Uterus (tissue), 2 donors: ENCODE measurements at regions not wholly inside any gene's neighbourhood (a gene's known extent, or its start where the extent isn't known, plus 50 kb on each side); places are given as distances from the start of the nearest gene placed in this dataset.

ENCODE experiments used
- POLR2A ChIP-seq, 2 donors: fragments of 450-650 bp; IDR thresholded peaks; one replicate each; pipeline ENCODE4 v1.6.1; 2016; ENCODE audit warnings: antibody characterized with exemption in 2 of 2, mild to moderate bottlenecking in 1 of 2, moderate library complexity in 1 of 2
- TF ChIP-seq, protein P1 (sequence below), 4 experiments: fragments of 200-600 bp in 2 of 4; fragments of 450-650 bp in 2 of 4; sonication (generic) in 2 of 4; IDR thresholded peaks; one replicate each; pipeline ENCODE4 v1.5.1; 2016 to 2019; ENCODE audit warnings: antibody characterized with exemption in 4 of 4, mild to moderate bottlenecking in 2 of 4, moderate library complexity in 1 of 4

DNA sequence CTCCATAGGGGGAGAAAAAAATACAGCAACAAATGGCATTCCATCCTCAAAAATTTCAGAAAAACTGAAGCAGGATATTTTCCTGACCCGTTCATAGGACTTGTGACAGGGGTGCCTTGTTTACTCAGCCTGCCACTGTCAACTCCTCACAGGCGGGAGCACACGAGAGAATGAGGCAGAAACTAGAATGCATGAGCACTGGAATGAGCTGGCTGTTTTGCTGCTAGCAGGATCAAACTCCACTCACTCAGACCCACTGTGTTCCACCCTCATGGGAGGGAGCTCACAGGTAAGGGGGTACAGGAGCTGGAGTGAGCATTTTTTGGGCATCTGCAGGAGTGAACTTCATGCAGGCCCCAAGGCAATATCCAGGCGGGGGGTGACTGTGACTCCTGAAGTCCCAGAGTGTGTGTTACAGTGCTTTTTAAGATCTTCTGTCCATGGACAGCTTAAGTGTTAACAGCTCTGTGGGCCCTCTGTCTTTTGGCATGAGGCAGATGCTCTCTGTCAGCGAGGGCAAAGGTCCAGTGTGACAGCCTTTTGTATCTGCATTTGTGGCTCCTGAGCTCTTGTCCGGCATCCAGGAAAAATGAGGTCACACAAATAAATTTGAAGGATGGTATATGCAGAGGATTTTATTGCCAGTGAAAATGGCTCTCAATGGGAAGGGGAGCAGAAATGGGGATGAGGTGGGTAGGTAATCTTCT is 905.7 kb upstream of the TENM4 start:
- TF ChIP-seq, protein P1, sequence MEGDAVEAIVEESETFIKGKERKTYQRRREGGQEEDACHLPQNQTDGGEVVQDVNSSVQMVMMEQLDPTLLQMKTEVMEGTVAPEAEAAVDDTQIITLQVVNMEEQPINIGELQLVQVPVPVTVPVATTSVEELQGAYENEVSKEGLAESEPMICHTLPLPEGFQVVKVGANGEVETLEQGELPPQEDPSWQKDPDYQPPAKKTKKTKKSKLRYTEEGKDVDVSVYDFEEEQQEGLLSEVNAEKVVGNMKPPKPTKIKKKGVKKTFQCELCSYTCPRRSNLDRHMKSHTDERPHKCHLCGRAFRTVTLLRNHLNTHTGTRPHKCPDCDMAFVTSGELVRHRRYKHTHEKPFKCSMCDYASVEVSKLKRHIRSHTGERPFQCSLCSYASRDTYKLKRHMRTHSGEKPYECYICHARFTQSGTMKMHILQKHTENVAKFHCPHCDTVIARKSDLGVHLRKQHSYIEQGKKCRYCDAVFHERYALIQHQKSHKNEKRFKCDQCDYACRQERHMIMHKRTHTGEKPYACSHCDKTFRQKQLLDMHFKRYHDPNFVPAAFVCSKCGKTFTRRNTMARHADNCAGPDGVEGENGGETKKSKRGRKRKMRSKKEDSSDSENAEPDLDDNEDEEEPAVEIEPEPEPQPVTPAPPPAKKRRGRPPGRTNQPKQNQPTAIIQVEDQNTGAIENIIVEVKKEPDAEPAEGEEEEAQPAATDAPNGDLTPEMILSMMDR (IDR thresholded peaks at IDR 0.05), result no peak
- no peak for TF ChIP-seq POLR2A (IDR thresholded peaks at IDR 0.05)
